ENCODE measurements at regions not wholly inside any gene's neighbourhood (a gene's known extent, or its start where the extent isn't known, plus 50 kb on each side); places are given as distances from the start of the nearest gene placed in this dataset.

- DNase-seq = no peak
- POLR2A ChIA-PET = no interaction called here
- CTCF ChIA-PET = no interaction called here
- H3K36me3 Mint-ChIP-seq (ENCODE audit: low read depth) = peaks cover 6% of the 10 kb centered on the region
- H3K4me3 Mint-ChIP-seq = no peak overlapping the region
- peaks cover 15% of the 10 kb centered on the region for H3K27me3 Mint-ChIP-seq
- H3K9me3 Mint-ChIP-seq = peaks cover 12% of the 10 kb centered on the region
- H3K4me1 Mint-ChIP-seq = peaks cover 22% of the 10 kb centered on the region
- H3K27ac Mint-ChIP-seq = no peak overlapping the region
Measured at GRCh38 chr21:14753466-14754258, 207.5 kb upstream of the SAMSN1 start.

GRCh38 chr21:14753069-14753465, 207.0 kb upstream of the SAMSN1 start:
- H3K27me3 Mint-ChIP-seq = peaks cover 17% of the 10 kb centered on the region
- CTCF ChIA-PET = no interaction called here
- H3K4me1 Mint-ChIP-seq = peaks cover 22% of the 10 kb centered on the region
- peaks cover 6% of the 10 kb centered on the region for H3K36me3 Mint-ChIP-seq (ENCODE audit: low read depth)
- no peak overlapping the region for H3K4me3 Mint-ChIP-seq
- H3K9me3 Mint-ChIP-seq = peaks cover 11% of the 10 kb centered on the region
- no peak for DNase-seq
- POLR2A ChIA-PET = no interaction called here
- H3K27ac Mint-ChIP-seq = no peak overlapping the region

GRCh38 chr21:14752345-14752909, 206.3 kb upstream of the SAMSN1 start:
- ChIA-PET POLR2A (no interaction called here), CTCF (no interaction called here)
- H3K27ac Mint-ChIP-seq = no peak overlapping the region
- peaks cover 17% of the 10 kb centered on the region for H3K27me3 Mint-ChIP-seq
- peaks cover 6% of the 10 kb centered on the region for H3K36me3 Mint-ChIP-seq (ENCODE audit: low read depth)
- no peak for DNase-seq
- peaks cover 8% of the 10 kb centered on the region for H3K9me3 Mint-ChIP-seq
- H3K4me1 Mint-ChIP-seq = peaks cover 22% of the 10 kb centered on the region
- H3K4me3 Mint-ChIP-seq = no peak overlapping the region

- ChIA-PET POLR2A (no interaction called here), CTCF (interaction anchor here (0.5 kb wide), 1 partner anchor 84 kb away, joined by 4 read pairs; no protein-coding TSS in a partner anchor)
- Mint-ChIP-seq H3K4me1 (peaks cover 22% of the 10 kb centered on the region), H3K27ac (no peak overlapping the region), H3K4me3 (no peak overlapping the region), H3K27me3 (peaks cover 17% of the 10 kb centered on the region), H3K36me3 (ENCODE audit: low read depth) (peaks cover 6% of the 10 kb centered on the region), H3K9me3 (peaks cover 7% of the 10 kb centered on the region)
- no peak for DNase-seq
Measured at GRCh38 chr21:14751602-14752344, 205.7 kb upstream of the SAMSN1 start.

GRCh38 chr21:14751011-14751410, 204.9 kb upstream of the SAMSN1 start:
- peaks cover 17% of the 10 kb centered on the region for H3K27me3 Mint-ChIP-seq
- peaks cover 6% of the 10 kb centered on the region for H3K36me3 Mint-ChIP-seq (ENCODE audit: low read depth)
- POLR2A ChIA-PET = no interaction called here
- no peak overlapping the region for H3K4me3 Mint-ChIP-seq
- no peak overlapping the region for H3K27ac Mint-ChIP-seq
- peaks cover 13% of the 10 kb centered on the region for H3K9me3 Mint-ChIP-seq
- H3K4me1 Mint-ChIP-seq = peaks cover 22% of the 10 kb centered on the region
- no peak for DNase-seq
- CTCF ChIA-PET = no interaction called here

- Mint-ChIP-seq H3K27ac (no peak overlapping the region), H3K4me1 (peaks cover 21% of the 10 kb centered on the region), H3K9me3 (peaks cover 15% of the 10 kb centered on the region), H3K36me3 (ENCODE audit: low read depth) (peaks cover 5% of the 10 kb centered on the region), H3K4me3 (no peak overlapping the region), H3K27me3 (peaks cover 17% of the 10 kb centered on the region)
- ChIA-PET POLR2A (no interaction called here), CTCF (interaction anchor here (1.0 kb wide), 1 partner anchor 12 kb away, joined by 3 read pairs; no protein-coding TSS in a partner anchor)
- DNase-seq = no peak
Measured at GRCh38 chr21:14750041-14750440, 203.9 kb upstream of the SAMSN1 start.

GRCh38 chr21:14748662-14749061, 202.5 kb upstream of the SAMSN1 start:
- POLR2A ChIA-PET = no interaction called here
- CTCF ChIA-PET = interaction anchor here (1.5 kb wide), 1 partner anchor 11 kb away, joined by 3 read pairs; no protein-coding TSS in a partner anchor
- Mint-ChIP-seq H3K4me1 (peaks cover 12% of the 10 kb centered on the region), H3K4me3 (no peak overlapping the region), H3K27ac (no peak overlapping the region), H3K27me3 (peaks cover 17% of the 10 kb centered on the region), H3K36me3 (ENCODE audit: low read depth) (peaks cover 2% of the 10 kb centered on the region), H3K9me3 (peaks cover 10% of the 10 kb centered on the region)
- DNase-seq = no peak

GRCh38 chr21:14744368-14744767, 198.3 kb upstream of the SAMSN1 start:
- peaks cover 3% of the 10 kb centered on the region for H3K4me1 Mint-ChIP-seq
- peaks cover 5% of the 10 kb centered on the region for H3K36me3 Mint-ChIP-seq (ENCODE audit: low read depth)
- peaks cover 7% of the 10 kb centered on the region for H3K27me3 Mint-ChIP-seq
- no peak overlapping the region for H3K27ac Mint-ChIP-seq
- CTCF ChIA-PET = no interaction called here
- H3K9me3 Mint-ChIP-seq = peaks cover 16% of the 10 kb centered on the region
- POLR2A ChIA-PET = no interaction called here
- no peak overlapping the region for H3K4me3 Mint-ChIP-seq
- DNase-seq = no peak

GRCh38 chr21:14742119-14742518, 196.0 kb upstream of the SAMSN1 start:
- H3K27me3 Mint-ChIP-seq = no peaks in the 10 kb centered on the region
- H3K27ac Mint-ChIP-seq = no peak overlapping the region
- peaks cover 16% of the 10 kb centered on the region for H3K4me1 Mint-ChIP-seq
- H3K9me3 Mint-ChIP-seq = peaks cover 20% of the 10 kb centered on the region
- ChIA-PET POLR2A (no interaction called here), CTCF (interaction anchor here (1.0 to 1.7 kb wide), 2 partner anchors 14 to 274 kb away, joined by 3 to 6 read pairs; no protein-coding TSS in a partner anchor)
- H3K4me3 Mint-ChIP-seq = no peak overlapping the region
- H3K36me3 Mint-ChIP-seq (ENCODE audit: low read depth) = peaks cover 5% of the 10 kb centered on the region
- no peak for DNase-seq

GRCh38 chr21:14741256-14741655, 195.1 kb upstream of the SAMSN1 start:
- ChIA-PET POLR2A (no interaction called here), CTCF (interaction anchor here (0.5 to 1.0 kb wide), 2 partner anchors 273 to 274 kb away, joined by 3 to 4 read pairs; no protein-coding TSS in a partner anchor)
- DNase-seq = no peak
- Mint-ChIP-seq H3K4me3 (no peak overlapping the region), H3K27ac (no peak overlapping the region), H3K9me3 (peaks cover 17% of the 10 kb centered on the region), H3K4me1 (peaks cover 24% of the 10 kb centered on the region), H3K27me3 (no peaks in the 10 kb centered on the region), H3K36me3 (ENCODE audit: low read depth) (peaks cover 5% of the 10 kb centered on the region)

GRCh38 chr21:14740692-14741091, 194.6 kb upstream of the SAMSN1 start:
- no peak overlapping the region for H3K27ac Mint-ChIP-seq

GRCh38 chr21:14740116-14740515, 194.0 kb upstream of the SAMSN1 start:
- Mint-ChIP-seq H3K27me3 (no peaks in the 10 kb centered on the region), H3K36me3 (ENCODE audit: low read depth) (peaks cover 8% of the 10 kb centered on the region), H3K4me1 (peaks cover 34% of the 10 kb centered on the region), H3K9me3 (peaks cover 15% of the 10 kb centered on the region), H3K27ac (no peak overlapping the region), H3K4me3 (no peak overlapping the region)
- POLR2A ChIA-PET = no interaction called here
- no peak for DNase-seq
- CTCF ChIA-PET = no interaction called here

More at GRCh38 chr21:14740692-14741091, 194.6 kb upstream of the SAMSN1 start:
- no peak overlapping the region for H3K4me3 Mint-ChIP-seq
- peaks cover 12% of the 10 kb centered on the region for H3K9me3 Mint-ChIP-seq
- peaks cover 29% of the 10 kb centered on the region for H3K4me1 Mint-ChIP-seq
- ChIA-PET CTCF (interaction anchor here (0.5 kb wide), 1 partner anchor 274 kb away, joined by 4 read pairs; no protein-coding TSS in a partner anchor), POLR2A (no interaction called here)
- DNase-seq = no peak
- H3K36me3 Mint-ChIP-seq (ENCODE audit: low read depth) = peaks cover 5% of the 10 kb centered on the region
- H3K27me3 Mint-ChIP-seq = no peaks in the 10 kb centered on the region

- Mint-ChIP-seq H3K36me3 (ENCODE audit: low read depth) (peaks cover 8% of the 10 kb centered on the region), H3K4me3 (no peak overlapping the region), H3K9me3 (peaks cover 15% of the 10 kb centered on the region), H3K4me1 (peaks cover 34% of the 10 kb centered on the region), H3K27me3 (no peaks in the 10 kb centered on the region), H3K27ac (no peak overlapping the region)
- no peak for DNase-seq
- POLR2A ChIA-PET = no interaction called here
- CTCF ChIA-PET = no interaction called here
Measured at GRCh38 chr21:14739590-14739989, 193.5 kb upstream of the SAMSN1 start.
